ENCODE measurements at regions not wholly inside any gene's neighbourhood (a gene's known extent, or its start where the extent isn't known, plus 50 kb on each side); places are given as distances from the start of the nearest gene placed in this dataset.

- no TSS peak for BruUV-seq (replicated peaks)
- DNase-seq, result no peak
- CTCF ChIA-PET, result no interaction called here
These were observed 100.5 kb downstream of the SCG2 start for GRCh38 chr2:223501641-223502040.

DNA sequence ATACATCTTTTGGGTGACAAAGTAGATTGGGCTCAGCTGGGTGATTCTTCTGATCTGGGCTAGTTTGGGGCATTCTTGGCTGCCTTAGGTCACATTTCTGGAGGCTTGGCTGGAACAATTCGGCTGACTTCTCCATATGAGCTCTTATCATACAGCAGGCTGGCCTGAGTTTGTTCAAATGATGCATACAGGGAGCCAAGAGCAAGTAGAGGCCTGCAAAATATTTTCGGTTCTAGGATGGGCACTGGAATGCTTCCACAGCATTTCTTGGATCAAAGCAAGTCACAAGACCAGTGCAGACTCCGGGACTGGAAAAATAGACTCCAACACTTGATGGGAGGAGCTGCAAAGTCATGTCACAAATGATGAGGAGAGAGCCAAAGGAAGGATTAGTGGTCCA lies 98.4 kb downstream of the SCG2 start:
- ChIA-PET POLR2A (no interaction called here), CTCF (interaction anchor here (0.6 kb wide), 1 partner anchor 532 kb away, joined by 3 read pairs; no protein-coding TSS in a partner anchor)
- intact Hi-C loops (cut with micrococcal nuclease; ENCODE audit: unreplicated experiment), result no loop called here
- H3K9me3 ChIP-seq, result 0 out of 2 replicates have a peak, but pooled peaks cover 4% of the 10 kb centered on the region
- H3K4me1 ChIP-seq, result no peaks in the 10 kb centered on the region
- no peak for DNase-seq
- no peaks in the 10 kb centered on the region for H3K36me3 ChIP-seq (ENCODE audit: control insufficient read depth, insufficient read depth, low read length)
- no peak overlapping the region for H3K4me3 Mint-ChIP-seq (ENCODE audit: unreplicated experiment)
- H3K27me3 ChIP-seq (replicated peaks; ENCODE audit: control insufficient read depth, insufficient read depth, low read length), result 0 out of 2 replicates have a peak, but pooled peaks cover 4% of the 10 kb centered on the region
- peaks cover 9% of the 10 kb centered on the region for H3K9me3 Mint-ChIP-seq (ENCODE audit: unreplicated experiment)
- H3K4me3 ChIP-seq (ENCODE audit: low read depth, low read length), result no peak overlapping the region
- TF ChIP-seq, protein P1, sequence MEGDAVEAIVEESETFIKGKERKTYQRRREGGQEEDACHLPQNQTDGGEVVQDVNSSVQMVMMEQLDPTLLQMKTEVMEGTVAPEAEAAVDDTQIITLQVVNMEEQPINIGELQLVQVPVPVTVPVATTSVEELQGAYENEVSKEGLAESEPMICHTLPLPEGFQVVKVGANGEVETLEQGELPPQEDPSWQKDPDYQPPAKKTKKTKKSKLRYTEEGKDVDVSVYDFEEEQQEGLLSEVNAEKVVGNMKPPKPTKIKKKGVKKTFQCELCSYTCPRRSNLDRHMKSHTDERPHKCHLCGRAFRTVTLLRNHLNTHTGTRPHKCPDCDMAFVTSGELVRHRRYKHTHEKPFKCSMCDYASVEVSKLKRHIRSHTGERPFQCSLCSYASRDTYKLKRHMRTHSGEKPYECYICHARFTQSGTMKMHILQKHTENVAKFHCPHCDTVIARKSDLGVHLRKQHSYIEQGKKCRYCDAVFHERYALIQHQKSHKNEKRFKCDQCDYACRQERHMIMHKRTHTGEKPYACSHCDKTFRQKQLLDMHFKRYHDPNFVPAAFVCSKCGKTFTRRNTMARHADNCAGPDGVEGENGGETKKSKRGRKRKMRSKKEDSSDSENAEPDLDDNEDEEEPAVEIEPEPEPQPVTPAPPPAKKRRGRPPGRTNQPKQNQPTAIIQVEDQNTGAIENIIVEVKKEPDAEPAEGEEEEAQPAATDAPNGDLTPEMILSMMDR (IDR thresholded peaks at IDR 0.05; ENCODE audit: insufficient read depth in 1 of 2, low read depth in 1 of 2, low read length in 1 of 2, severe bottlenecking in 1 of 2, unreplicated experiment in 1 of 2), result no peak
- H3K27ac Mint-ChIP-seq (ENCODE audit: unreplicated experiment), result no peak overlapping the region
- BruUV-seq (replicated peaks), result no TSS peak
- H3K4me1 Mint-ChIP-seq (ENCODE audit: low read depth, unreplicated experiment), result no peaks in the 10 kb centered on the region
- H3K27me3 Mint-ChIP-seq (ENCODE audit: insufficient read depth, unreplicated experiment), result peaks cover 7% of the 10 kb centered on the region
- H3K36me3 Mint-ChIP-seq (ENCODE audit: insufficient read depth, unreplicated experiment), result no peaks in the 10 kb centered on the region

More at GRCh38 chr2:223501641-223502040, 100.5 kb downstream of the SCG2 start:
- POLR2A ChIA-PET, result no interaction called here
- H3K27me3 ChIP-seq (replicated peaks; ENCODE audit: control insufficient read depth, insufficient read depth, low read length), result 0 out of 2 replicates have a peak, but pooled peaks cover 4% of the 10 kb centered on the region
- H3K36me3 Mint-ChIP-seq (ENCODE audit: insufficient read depth, unreplicated experiment), result no peaks in the 10 kb centered on the region
- H3K4me1 ChIP-seq, result no peaks in the 10 kb centered on the region
- H3K4me3 Mint-ChIP-seq (ENCODE audit: unreplicated experiment), result no peak overlapping the region
- H3K27me3 Mint-ChIP-seq (ENCODE audit: insufficient read depth, unreplicated experiment), result peaks cover 11% of the 10 kb centered on the region
- intact Hi-C loops (cut with micrococcal nuclease; ENCODE audit: unreplicated experiment), result no loop called here
- 0 out of 2 replicates have a peak, but pooled peaks cover 4% of the 10 kb centered on the region for H3K9me3 ChIP-seq
- H3K27ac Mint-ChIP-seq (ENCODE audit: unreplicated experiment), result no peak overlapping the region
- peaks cover 9% of the 10 kb centered on the region for H3K9me3 Mint-ChIP-seq (ENCODE audit: unreplicated experiment)
- no peaks in the 10 kb centered on the region for H3K4me1 Mint-ChIP-seq (ENCODE audit: low read depth, unreplicated experiment)
- H3K4me3 ChIP-seq (ENCODE audit: low read depth, low read length), result no peak overlapping the region
- TF ChIP-seq, protein P1 (IDR thresholded peaks at IDR 0.05; ENCODE audit: insufficient read depth in 1 of 2, low read depth in 1 of 2, low read length in 1 of 2, severe bottlenecking in 1 of 2, unreplicated experiment in 1 of 2), result no peak
- no peaks in the 10 kb centered on the region for H3K36me3 ChIP-seq (ENCODE audit: control insufficient read depth, insufficient read depth, low read length)

DNA sequence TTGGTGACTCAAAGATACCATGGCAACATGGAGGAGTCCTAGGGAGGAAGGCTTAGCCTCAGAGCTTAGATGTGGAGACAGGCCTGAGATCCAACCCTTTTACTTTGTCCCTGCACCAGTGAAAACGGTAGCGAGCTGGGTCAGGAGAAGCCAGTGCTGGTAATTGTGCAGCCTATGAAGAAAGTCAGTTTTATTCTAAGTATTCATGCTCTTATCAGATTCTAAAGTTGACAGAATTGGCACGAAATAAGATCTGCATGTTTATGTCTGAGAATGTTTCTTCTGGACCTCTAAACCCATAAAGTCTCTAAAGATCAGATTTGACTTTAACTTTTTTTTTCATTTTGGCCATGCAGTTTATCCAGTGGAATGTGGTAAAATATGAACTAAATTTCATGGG lies 93.8 kb downstream of the SCG2 start:
- Mint-ChIP-seq H3K27ac (ENCODE audit: unreplicated experiment) (no peak overlapping the region), H3K36me3 (ENCODE audit: insufficient read depth, unreplicated experiment) (no peaks in the 10 kb centered on the region), H3K4me1 (ENCODE audit: low read depth, unreplicated experiment) (no peaks in the 10 kb centered on the region), H3K4me3 (ENCODE audit: unreplicated experiment) (no peak overlapping the region), H3K9me3 (ENCODE audit: unreplicated experiment) (peaks cover 9% of the 10 kb centered on the region), H3K27me3 (ENCODE audit: insufficient read depth, unreplicated experiment) (peaks cover 32% of the 10 kb centered on the region)
- Histone ChIP-seq H3K36me3 (ENCODE audit: control insufficient read depth, insufficient read depth, low read length) (no peaks in the 10 kb centered on the region), H3K9me3 (0 out of 2 replicates have a peak, but pooled peaks cover 4% of the 10 kb centered on the region), H3K4me1 (no peaks in the 10 kb centered on the region), H3K4me3 (ENCODE audit: low read depth, low read length) (no peak overlapping the region), H3K27me3 (replicated peaks; ENCODE audit: control insufficient read depth, insufficient read depth, low read length) (peaks cover 4% of the 10 kb centered on the region; the same call in 1 of the 2 replicates)
- TF ChIP-seq, protein P1 (IDR thresholded peaks at IDR 0.05; ENCODE audit: insufficient read depth in 1 of 2, low read depth in 1 of 2, low read length in 1 of 2, severe bottlenecking in 1 of 2, unreplicated experiment in 1 of 2), result no peak
- no TSS peak for BruUV-seq (replicated peaks)
- intact Hi-C loops (cut with micrococcal nuclease; ENCODE audit: unreplicated experiment), result no loop called here
- POLR2A ChIA-PET, result no interaction called here
- DNase-seq, result no peak
- CTCF ChIA-PET, result interaction anchor here (0.6 kb wide), 1 partner anchor 280 kb away, joined by 5 read pairs; no protein-coding TSS in a partner anchor

Data from Caco-2 (cell line).